GM23338 (cell line): ENCODE measurements at regions not wholly inside any gene's neighbourhood (a gene's known extent, or its start where the extent isn't known, plus 50 kb on each side); places are given as distances from the start of the nearest gene placed in this dataset.

Experiments used
- ATAC-seq: fragments of 200-7000 bp; cut with Tn5 transposase; 3 replicates; pipeline ENCODE4 v1.9.1; 2020
- DNase-seq: peaks from one replicate; pipeline ENCODE4 v3.0.0-alpha.2; 2015; ENCODE audit warnings: low spot score
- H2AFZ ChIP-seq: fragments of 200-600 bp; sonication (generic); 2 replicates; pipeline ENCODE4 v1.8.0; 2016; ENCODE audit warnings: antibody characterized with exemption, mild to moderate bottlenecking, moderate library complexity
- H3F3A ChIP-seq: fragments of 200-600 bp; sonication (generic); replicated peaks from 2 replicates; pipeline ENCODE4 v1.8.0; 2017; ENCODE audit warnings: antibody characterized with exemption, mixed run types, low read depth
- H3K27ac ChIP-seq: fragments of 200-600 bp; sonication (generic); 2 replicates; pipeline ENCODE4 v1.6.1; 2016; ENCODE audit warnings: low read depth
- H3K27me3 ChIP-seq: fragments of 200-600 bp; sonication (generic); 2 replicates; pipeline ENCODE4 v1.8.0; 2016; ENCODE audit warnings: mild to moderate bottlenecking, mixed run types, moderate library complexity; ENCODE audit not compliant: insufficient read depth
- H3K36me3 ChIP-seq: fragments of 200-600 bp; sonication (generic); 2 replicates; pipeline ENCODE4 v1.8.0; 2016; ENCODE audit warnings: mild to moderate bottlenecking; ENCODE audit not compliant: insufficient read depth
- H3K4me1 ChIP-seq: fragments of 200-600 bp; sonication (generic); 2 replicates; pipeline ENCODE4 v1.8.0; 2016; ENCODE audit warnings: mild to moderate bottlenecking, moderate library complexity; ENCODE audit not compliant: insufficient read depth
- H3K4me2 ChIP-seq: fragments of 200-600 bp; sonication (generic); 2 replicates; pipeline ENCODE4 v1.7.1; 2017; ENCODE audit warnings: mixed run types
- H3K4me3 ChIP-seq: fragments of 200-600 bp; sonication (generic); 2 replicates; pipeline ENCODE4 v1.6.1; 2016; ENCODE audit warnings: mixed run types
- H3K79me2 ChIP-seq: fragments of 200-600 bp; sonication (generic); replicated peaks from 2 replicates; pipeline ENCODE4 v1.8.0; 2017; ENCODE audit warnings: mild to moderate bottlenecking; ENCODE audit not compliant: insufficient read depth
- H3K9me2 ChIP-seq: fragments of 200-600 bp; sonication (generic); 2 replicates; pipeline ENCODE4 v1.8.0; 2017; ENCODE audit not compliant: insufficient read depth
- H4K20me1 ChIP-seq: fragments of 200-600 bp; sonication (generic); replicated peaks from 2 replicates; pipeline ENCODE4 v1.8.0; 2017; ENCODE audit warnings: mild to moderate bottlenecking; ENCODE audit not compliant: insufficient read depth
- H3K27ac Mint-ChIP-seq: 2 replicates; pipeline ENCODE4 v1.8.0; 2020; ENCODE audit warnings: inconsistent platforms, mild to moderate bottlenecking, moderate library complexity, mixed read lengths
- H3K27me3 Mint-ChIP-seq: 3 replicates; pipeline ENCODE4 v1.8.0; 2022; ENCODE audit warnings: low read depth, mild to moderate bottlenecking, moderate library complexity, mixed read lengths, inconsistent platforms; ENCODE audit not compliant: insufficient read depth, poor library complexity
- H3K36me3 Mint-ChIP-seq: 3 replicates; pipeline ENCODE4 v1.8.0; 2021; ENCODE audit warnings: low read depth, mild to moderate bottlenecking, inconsistent platforms, moderate library complexity, mixed read lengths
- H3K4me1 Mint-ChIP-seq: 3 replicates; pipeline ENCODE4 v1.8.0; 2020; ENCODE audit warnings: mild to moderate bottlenecking, inconsistent platforms, mixed read lengths
- H3K4me3 Mint-ChIP-seq: 3 replicates; pipeline ENCODE4 v1.8.0; 2021; ENCODE audit warnings: moderate library complexity, mild to moderate bottlenecking, inconsistent platforms, mixed read lengths
- H3K9me3 Mint-ChIP-seq: 3 replicates; pipeline ENCODE4 v1.8.0; 2020; ENCODE audit warnings: moderate library complexity, mild to moderate bottlenecking, inconsistent platforms, mixed read lengths
- CREB1 ChIP-seq: fragments of 250-450 bp; sonication (Bioruptor Pico); IDR thresholded peaks from 2 replicates; pipeline ENCODE4 v1.5.0; 2020; ENCODE audit warnings: low read depth, mild to moderate bottlenecking, moderate library complexity
- ETS1 ChIP-seq: IDR thresholded peaks from 2 replicates; pipeline ENCODE4 v1.6.1; 2016; ENCODE audit warnings: antibody characterized with exemption
- EZH2 ChIP-seq: fragments of 200-600 bp; sonication (generic); IDR thresholded peaks from one replicate; pipeline ENCODE4 v1.8.0; 2017; ENCODE audit warnings: antibody characterized with exemption, mild to moderate bottlenecking, low read depth; ENCODE audit not compliant: unreplicated experiment
- EZH2phosphoT487 ChIP-seq: fragments of 200-600 bp; sonication (generic); IDR thresholded peaks from one replicate; pipeline ENCODE4 v1.8.1; 2018; ENCODE audit warnings: antibody characterized with exemption; ENCODE audit not compliant: unreplicated experiment
- JUNB ChIP-seq: IDR thresholded peaks from one replicate; pipeline ENCODE4 v1.6.1; 2016; ENCODE audit warnings: antibody characterized with exemption; ENCODE audit not compliant: unreplicated experiment
- NANOG ChIP-seq: IDR thresholded peaks from 2 replicates; pipeline ENCODE4 v1.6.1; 2016; ENCODE audit warnings: antibody characterized with exemption, borderline replicate concordance
- POLR2AphosphoS5 ChIP-seq: IDR thresholded peaks from 2 replicates; pipeline ENCODE4 v1.6.1; 2016; ENCODE audit warnings: antibody characterized with exemption, low read depth
- STAT1 ChIP-seq: IDR thresholded peaks from one replicate; pipeline ENCODE4 v1.6.1; 2016; ENCODE audit warnings: antibody characterized with exemption; ENCODE audit not compliant: unreplicated experiment
- ZNF114 ChIP-seq: fragments of 250-450 bp; sonication (Bioruptor Pico); IDR thresholded peaks from 2 replicates; pipeline ENCODE4 v1.5.0; 2020; ENCODE audit warnings: mild to moderate bottlenecking, moderate library complexity
- ZNF331 ChIP-seq: fragments of 250-450 bp; sonication (Bioruptor Pico); IDR thresholded peaks from 2 replicates; pipeline ENCODE4 v1.5.0; 2020; ENCODE audit warnings: low read depth, mild to moderate bottlenecking, moderate library complexity
- TF ChIP-seq, protein P1 (sequence below): fragments of 250-450 bp; sonication (Bioruptor Pico); IDR thresholded peaks from 2 replicates; pipeline ENCODE4 v1.5.0; 2020; ENCODE audit warnings: mild to moderate bottlenecking, moderate library complexity
- TF ChIP-seq, protein P2 (sequence below): IDR thresholded peaks from one replicate; pipeline ENCODE4 v1.6.1; 2018; ENCODE audit warnings: antibody characterized with exemption; ENCODE audit not compliant: unreplicated experiment
- TF ChIP-seq, protein P3 (sequence below), 2 experiments: fragments of 200-600 bp in 1 of 2; sonication (generic) in 1 of 2; conservative IDR thresholded peaks; 2 replicates each; pipeline versions ENCODE4 v1.5.1 to v1.6.1; 2016 to 2017; ENCODE audit warnings: antibody characterized with exemption in 2 of 2, low read depth in 2 of 2, mild to moderate bottlenecking in 2 of 2, moderate library complexity in 1 of 2

DNA sequence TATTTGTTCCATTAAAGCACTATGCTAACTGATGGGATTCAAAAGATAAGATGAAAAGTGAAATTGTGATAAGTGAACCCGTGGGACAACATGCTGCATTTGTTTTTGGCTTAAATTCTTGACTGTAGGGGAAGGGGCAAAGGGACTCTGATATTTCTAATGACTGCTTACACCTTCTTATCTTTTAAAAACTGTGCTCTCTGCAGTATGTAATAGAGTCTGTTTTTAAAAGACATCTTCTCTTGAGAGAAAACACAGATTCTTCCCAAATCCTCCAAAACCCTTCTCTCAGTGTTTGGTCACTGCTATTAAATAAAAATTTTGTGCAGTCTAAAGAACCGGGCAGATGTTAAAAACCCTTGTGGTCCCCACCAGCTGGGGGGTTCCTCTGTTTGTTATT, 327.8 kb upstream of the FANCL start:
- Mint-ChIP-seq H3K4me1 (peaks cover 45% of the 10 kb centered on the region), H3K27me3 (peaks cover 5% of the 10 kb centered on the region), H3K9me3 (no peaks in the 10 kb centered on the region), H3K27ac (peak overlapping the region; percentile 69), H3K4me3 (no peak overlapping the region), H3K36me3 (no peaks in the 10 kb centered on the region)
- peaks cover 31% of the 10 kb centered on the region for H3K4me1 ChIP-seq
- no peak for DNase-seq
- H3K4me3 ChIP-seq: no peak overlapping the region
- H2AFZ ChIP-seq: peak overlapping the region; percentile 4; the same call in 1 of the 2 replicates
- H3K4me2 ChIP-seq: peak overlapping the region; percentile 8
- H3K9me2 ChIP-seq: no peaks in the 10 kb centered on the region
- H4K20me1 ChIP-seq: no peaks in the 10 kb centered on the region
- H3K36me3 ChIP-seq: no peaks in the 10 kb centered on the region
- TF ChIP-seq ZNF114: no peak
- no peak for TF ChIP-seq EZH2
- no peak for TF ChIP-seq JUNB
- TF ChIP-seq, protein P1, sequence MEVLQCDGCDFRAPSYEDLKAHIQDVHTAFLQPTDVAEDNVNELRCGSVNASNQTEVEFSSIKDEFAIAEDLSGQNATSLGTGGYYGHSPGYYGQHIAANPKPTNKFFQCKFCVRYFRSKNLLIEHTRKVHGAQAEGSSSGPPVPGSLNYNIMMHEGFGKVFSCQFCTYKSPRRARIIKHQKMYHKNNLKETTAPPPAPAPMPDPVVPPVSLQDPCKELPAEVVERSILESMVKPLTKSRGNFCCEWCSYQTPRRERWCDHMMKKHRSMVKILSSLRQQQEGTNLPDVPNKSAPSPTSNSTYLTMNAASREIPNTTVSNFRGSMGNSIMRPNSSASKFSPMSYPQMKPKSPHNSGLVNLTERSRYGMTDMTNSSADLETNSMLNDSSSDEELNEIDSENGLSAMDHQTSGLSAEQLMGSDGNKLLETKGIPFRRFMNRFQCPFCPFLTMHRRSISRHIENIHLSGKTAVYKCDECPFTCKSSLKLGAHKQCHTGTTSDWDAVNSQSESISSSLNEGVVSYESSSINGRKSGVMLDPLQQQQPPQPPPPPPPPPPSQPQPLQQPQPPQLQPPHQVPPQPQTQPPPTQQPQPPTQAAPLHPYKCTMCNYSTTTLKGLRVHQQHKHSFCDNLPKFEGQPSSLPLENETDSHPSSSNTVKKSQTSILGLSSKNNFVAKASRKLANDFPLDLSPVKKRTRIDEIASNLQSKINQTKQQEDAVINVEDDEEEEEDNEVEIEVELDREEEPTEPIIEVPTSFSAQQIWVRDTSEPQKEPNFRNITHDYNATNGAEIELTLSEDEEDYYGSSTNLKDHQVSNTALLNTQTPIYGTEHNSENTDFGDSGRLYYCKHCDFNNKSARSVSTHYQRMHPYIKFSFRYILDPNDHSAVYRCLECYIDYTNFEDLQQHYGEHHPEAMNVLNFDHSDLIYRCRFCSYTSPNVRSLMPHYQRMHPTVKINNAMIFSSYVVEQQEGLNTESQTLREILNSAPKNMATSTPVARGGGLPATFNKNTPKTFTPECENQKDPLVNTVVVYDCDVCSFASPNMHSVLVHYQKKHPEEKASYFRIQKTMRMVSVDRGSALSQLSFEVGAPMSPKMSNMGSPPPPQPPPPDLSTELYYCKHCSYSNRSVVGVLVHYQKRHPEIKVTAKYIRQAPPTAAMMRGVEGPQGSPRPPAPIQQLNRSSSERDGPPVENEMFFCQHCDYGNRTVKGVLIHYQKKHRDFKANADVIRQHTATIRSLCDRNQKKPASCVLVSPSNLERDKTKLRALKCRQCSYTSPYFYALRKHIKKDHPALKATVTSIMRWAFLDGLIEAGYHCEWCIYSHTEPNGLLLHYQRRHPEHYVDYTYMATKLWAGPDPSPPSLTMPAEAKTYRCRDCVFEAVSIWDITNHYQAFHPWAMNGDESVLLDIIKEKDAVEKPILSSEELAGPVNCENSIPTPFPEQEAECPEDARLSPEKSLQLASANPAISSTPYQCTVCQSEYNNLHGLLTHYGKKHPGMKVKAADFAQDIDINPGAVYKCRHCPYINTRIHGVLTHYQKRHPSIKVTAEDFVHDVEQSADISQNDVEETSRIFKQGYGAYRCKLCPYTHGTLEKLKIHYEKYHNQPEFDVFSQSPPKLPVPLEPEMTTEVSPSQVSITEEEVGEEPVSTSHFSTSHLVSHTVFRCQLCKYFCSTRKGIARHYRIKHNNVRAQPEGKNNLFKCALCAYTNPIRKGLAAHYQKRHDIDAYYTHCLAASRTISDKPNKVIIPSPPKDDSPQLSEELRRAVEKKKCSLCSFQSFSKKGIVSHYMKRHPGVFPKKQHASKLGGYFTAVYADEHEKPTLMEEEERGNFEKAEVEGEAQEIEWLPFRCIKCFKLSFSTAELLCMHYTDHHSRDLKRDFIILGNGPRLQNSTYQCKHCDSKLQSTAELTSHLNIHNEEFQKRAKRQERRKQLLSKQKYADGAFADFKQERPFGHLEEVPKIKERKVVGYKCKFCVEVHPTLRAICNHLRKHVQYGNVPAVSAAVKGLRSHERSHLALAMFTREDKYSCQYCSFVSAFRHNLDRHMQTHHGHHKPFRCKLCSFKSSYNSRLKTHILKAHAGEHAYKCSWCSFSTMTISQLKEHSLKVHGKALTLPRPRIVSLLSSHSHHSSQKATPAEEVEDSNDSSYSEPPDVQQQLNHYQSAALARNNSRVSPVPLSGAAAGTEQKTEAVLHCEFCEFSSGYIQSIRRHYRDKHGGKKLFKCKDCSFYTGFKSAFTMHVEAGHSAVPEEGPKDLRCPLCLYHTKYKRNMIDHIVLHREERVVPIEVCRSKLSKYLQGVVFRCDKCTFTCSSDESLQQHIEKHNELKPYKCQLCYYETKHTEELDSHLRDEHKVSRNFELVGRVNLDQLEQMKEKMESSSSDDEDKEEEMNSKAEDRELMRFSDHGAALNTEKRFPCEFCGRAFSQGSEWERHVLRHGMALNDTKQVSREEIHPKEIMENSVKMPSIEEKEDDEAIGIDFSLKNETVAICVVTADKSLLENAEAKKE: no peak
- TF ChIP-seq CREB1 (CRISPR knock-in tag): no peak
- no peak for TF ChIP-seq STAT1
- TF ChIP-seq ZNF331 (CRISPR knock-in tag): no peak
- TF ChIP-seq, protein P2, sequence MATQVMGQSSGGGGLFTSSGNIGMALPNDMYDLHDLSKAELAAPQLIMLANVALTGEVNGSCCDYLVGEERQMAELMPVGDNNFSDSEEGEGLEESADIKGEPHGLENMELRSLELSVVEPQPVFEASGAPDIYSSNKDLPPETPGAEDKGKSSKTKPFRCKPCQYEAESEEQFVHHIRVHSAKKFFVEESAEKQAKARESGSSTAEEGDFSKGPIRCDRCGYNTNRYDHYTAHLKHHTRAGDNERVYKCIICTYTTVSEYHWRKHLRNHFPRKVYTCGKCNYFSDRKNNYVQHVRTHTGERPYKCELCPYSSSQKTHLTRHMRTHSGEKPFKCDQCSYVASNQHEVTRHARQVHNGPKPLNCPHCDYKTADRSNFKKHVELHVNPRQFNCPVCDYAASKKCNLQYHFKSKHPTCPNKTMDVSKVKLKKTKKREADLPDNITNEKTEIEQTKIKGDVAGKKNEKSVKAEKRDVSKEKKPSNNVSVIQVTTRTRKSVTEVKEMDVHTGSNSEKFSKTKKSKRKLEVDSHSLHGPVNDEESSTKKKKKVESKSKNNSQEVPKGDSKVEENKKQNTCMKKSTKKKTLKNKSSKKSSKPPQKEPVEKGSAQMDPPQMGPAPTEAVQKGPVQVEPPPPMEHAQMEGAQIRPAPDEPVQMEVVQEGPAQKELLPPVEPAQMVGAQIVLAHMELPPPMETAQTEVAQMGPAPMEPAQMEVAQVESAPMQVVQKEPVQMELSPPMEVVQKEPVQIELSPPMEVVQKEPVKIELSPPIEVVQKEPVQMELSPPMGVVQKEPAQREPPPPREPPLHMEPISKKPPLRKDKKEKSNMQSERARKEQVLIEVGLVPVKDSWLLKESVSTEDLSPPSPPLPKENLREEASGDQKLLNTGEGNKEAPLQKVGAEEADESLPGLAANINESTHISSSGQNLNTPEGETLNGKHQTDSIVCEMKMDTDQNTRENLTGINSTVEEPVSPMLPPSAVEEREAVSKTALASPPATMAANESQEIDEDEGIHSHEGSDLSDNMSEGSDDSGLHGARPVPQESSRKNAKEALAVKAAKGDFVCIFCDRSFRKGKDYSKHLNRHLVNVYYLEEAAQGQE: no peak
- TF ChIP-seq NANOG: no peak
- TF ChIP-seq EZH2phosphoT487: no peak
- TF ChIP-seq ETS1: no peak
- TF ChIP-seq, protein P3, sequence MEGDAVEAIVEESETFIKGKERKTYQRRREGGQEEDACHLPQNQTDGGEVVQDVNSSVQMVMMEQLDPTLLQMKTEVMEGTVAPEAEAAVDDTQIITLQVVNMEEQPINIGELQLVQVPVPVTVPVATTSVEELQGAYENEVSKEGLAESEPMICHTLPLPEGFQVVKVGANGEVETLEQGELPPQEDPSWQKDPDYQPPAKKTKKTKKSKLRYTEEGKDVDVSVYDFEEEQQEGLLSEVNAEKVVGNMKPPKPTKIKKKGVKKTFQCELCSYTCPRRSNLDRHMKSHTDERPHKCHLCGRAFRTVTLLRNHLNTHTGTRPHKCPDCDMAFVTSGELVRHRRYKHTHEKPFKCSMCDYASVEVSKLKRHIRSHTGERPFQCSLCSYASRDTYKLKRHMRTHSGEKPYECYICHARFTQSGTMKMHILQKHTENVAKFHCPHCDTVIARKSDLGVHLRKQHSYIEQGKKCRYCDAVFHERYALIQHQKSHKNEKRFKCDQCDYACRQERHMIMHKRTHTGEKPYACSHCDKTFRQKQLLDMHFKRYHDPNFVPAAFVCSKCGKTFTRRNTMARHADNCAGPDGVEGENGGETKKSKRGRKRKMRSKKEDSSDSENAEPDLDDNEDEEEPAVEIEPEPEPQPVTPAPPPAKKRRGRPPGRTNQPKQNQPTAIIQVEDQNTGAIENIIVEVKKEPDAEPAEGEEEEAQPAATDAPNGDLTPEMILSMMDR (conservative IDR thresholded peaks at IDR 0.05; ENCODE audit: low read depth in 2 of 2): no peak
- TF ChIP-seq POLR2AphosphoS5: no peak
- H3K27me3 ChIP-seq: no peaks in the 10 kb centered on the region
- no peaks in the 10 kb centered on the region for H3K79me2 ChIP-seq
- no peak for ATAC-seq
- H3K27ac ChIP-seq: peak overlapping the region; percentile 4; the same call in 1 of the 2 replicates
- no peaks in the 10 kb centered on the region for H3F3A ChIP-seq
